Liver (tissue), 8 donors: ENCODE measurements at regions not wholly inside any gene's neighbourhood (a gene's known extent, or its start where the extent isn't known, plus 50 kb on each side); places are given as distances from the start of the nearest gene placed in this dataset.

Source experiments
- DNase-seq: peaks from one replicate; pipeline ENCODE4 v3.0.0-alpha.2; 2017; ENCODE audit warnings: low spot score
- H3K27ac ChIP-seq, 2 donors: one replicate each; pipeline ENCODE4 v1.7.0; 2013; ENCODE audit warnings: inconsistent platforms in 2 of 2, low read length in 2 of 2, control low read depth in 1 of 2, low read depth in 1 of 2, mild to moderate bottlenecking in 1 of 2
- H3K27me3 ChIP-seq, 4 donors: one replicate each; pipeline versions ENCODE4 v1.6.1 to v1.7.0; 2013; ENCODE audit warnings: low read length in 3 of 4, inconsistent platforms in 1 of 4, mild to moderate bottlenecking in 1 of 4, moderate library complexity in 1 of 4; ENCODE audit not compliant: control insufficient read depth in 4 of 4, insufficient read depth in 4 of 4
- H3K36me3 ChIP-seq, 4 donors: one replicate each; pipeline versions ENCODE4 v1.6.1 to v1.7.0; 2013; ENCODE audit warnings: low read length in 3 of 4, mild to moderate bottlenecking in 3 of 4, low read depth in 1 of 4, moderate library complexity in 1 of 4; ENCODE audit not compliant: control insufficient read depth in 4 of 4, insufficient read depth in 3 of 4
- H3K4me1 ChIP-seq, 4 donors: one replicate each; pipeline versions ENCODE4 v1.6.1 to v1.7.0; 2013; ENCODE audit warnings: low read length in 3 of 4, mild to moderate bottlenecking in 3 of 4, moderate library complexity in 1 of 4; ENCODE audit not compliant: control insufficient read depth in 4 of 4, insufficient read depth in 4 of 4
- H3K4me3 ChIP-seq, 3 donors: one replicate each; pipeline versions ENCODE4 v1.6.1 to v1.7.0; 2013; ENCODE audit warnings: low read length in 3 of 3, control low read depth in 1 of 3, low read depth in 1 of 3, mild to moderate bottlenecking in 1 of 3
- H3K9ac ChIP-seq, 2 donors: one replicate each; pipeline ENCODE4 v1.7.0; 2013; ENCODE audit warnings: low read length in 2 of 2, mild to moderate bottlenecking in 2 of 2, moderate library complexity in 2 of 2, control low read depth in 1 of 2, low read depth in 1 of 2
- H3K9me3 ChIP-seq, 4 donors: one replicate each; pipeline versions ENCODE4 v1.6.1 to v1.7.0; 2013; ENCODE audit warnings: low read length in 3 of 4; ENCODE audit not compliant: control insufficient read depth in 4 of 4
- ATF3 ChIP-seq: IDR thresholded peaks from 2 replicates; pipeline ENCODE4 v1.6.1; 2016; ENCODE audit warnings: antibody characterized with exemption
- CTCF ChIP-seq: fragments of 150-350 bp; IDR thresholded peaks from 2 replicates; pipeline ENCODE4 v1.5.1; 2017; ENCODE audit warnings: improper control_type of control experiment, low read depth, low read length; ENCODE audit not compliant: missing input control
- EGR1 ChIP-seq, 2 donors: IDR thresholded peaks; 2 replicates each; pipeline ENCODE4 v1.6.1; 2016 to 2018; ENCODE audit warnings: antibody characterized with exemption in 2 of 2, low read depth in 2 of 2
- FOXA1 ChIP-seq: IDR thresholded peaks from 2 replicates; pipeline ENCODE4 v1.6.1; 2016; ENCODE audit warnings: antibody characterized with exemption
- FOXA2 ChIP-seq: IDR thresholded peaks from 2 replicates; pipeline ENCODE4 v1.6.1; 2016; ENCODE audit warnings: antibody characterized with exemption
- GABPA ChIP-seq, 2 donors: IDR thresholded peaks in 1 of 2; conservative IDR thresholded peaks in 1 of 2; 2 replicates each; pipeline ENCODE4 v1.6.1; 2016; ENCODE audit warnings: antibody characterized with exemption in 2 of 2, mild to moderate bottlenecking in 1 of 2, moderate library complexity in 1 of 2
- HNF4A ChIP-seq, 2 donors: conservative IDR thresholded peaks; 2 replicates each; pipeline ENCODE4 v1.6.1; 2016; ENCODE audit warnings: antibody characterized with exemption in 2 of 2, mild to moderate bottlenecking in 2 of 2
- HNF4G ChIP-seq: IDR thresholded peaks from 2 replicates; pipeline ENCODE4 v1.6.1; 2016; ENCODE audit warnings: antibody characterized with exemption
- JUND ChIP-seq, 2 donors: IDR thresholded peaks; 2 replicates each; pipeline ENCODE4 v1.6.1; 2016; ENCODE audit warnings: antibody characterized with exemption in 2 of 2
- MAX ChIP-seq: IDR thresholded peaks from 2 replicates; pipeline ENCODE4 v1.6.1; 2016; ENCODE audit warnings: antibody characterized with exemption
- NR2F2 ChIP-seq: IDR thresholded peaks from 2 replicates; pipeline ENCODE4 v1.6.1; 2016; ENCODE audit warnings: antibody characterized with exemption
- RAD21 ChIP-seq, 2 donors: IDR thresholded peaks; 2 replicates each; pipeline ENCODE4 v1.6.1; 2016; ENCODE audit warnings: antibody characterized with exemption in 2 of 2, mild to moderate bottlenecking in 2 of 2
- REST ChIP-seq: IDR thresholded peaks from 2 replicates; pipeline ENCODE4 v1.6.1; 2016; ENCODE audit warnings: antibody characterized with exemption, mild to moderate bottlenecking
- RXRA ChIP-seq, 2 donors: IDR thresholded peaks; 2 replicates each; pipeline ENCODE4 v1.6.1; 2017 to 2018; ENCODE audit warnings: antibody characterized with exemption in 2 of 2, mild to moderate bottlenecking in 1 of 2
- SP1 ChIP-seq: IDR thresholded peaks from 2 replicates; pipeline ENCODE4 v1.6.1; 2018; ENCODE audit warnings: antibody characterized with exemption, mild to moderate bottlenecking
- TAF1 ChIP-seq: conservative IDR thresholded peaks from 2 replicates; pipeline ENCODE4 v1.6.1; 2016; ENCODE audit warnings: antibody characterized with exemption, mild to moderate bottlenecking
- YY1 ChIP-seq: IDR thresholded peaks from 2 replicates; pipeline ENCODE4 v1.6.1; 2016; ENCODE audit warnings: antibody characterized with exemption, mild to moderate bottlenecking
- ZBTB33 ChIP-seq: IDR thresholded peaks from 2 replicates; pipeline ENCODE4 v1.6.1; 2016; ENCODE audit warnings: antibody characterized with exemption
- WGBS: extraction: QIAGEN DNeasy Blood & Tissue Kit; methylation state at CpG from one replicate; pipeline ENCODE4 v1.1.7; 2013; 5-methylcytosine and 5-hydroxymethylcytosine counted together
- donor health status: healthy.
- donor health status: healthy.
- donor health status: healthy.
- donor health status: healthy.
- donor health status: healthy.

- Histone ChIP-seq H3K4me3 (no peak overlapping the region), H3K9ac (no peak overlapping the region), H3K27ac (no peak overlapping the region), H3K27me3 (peaks cover 0 to 3% (median 0%) of the 10 kb centered on the region in 4 donors), H3K9me3 (no peaks in the 10 kb centered on the region), H3K36me3 (no peaks in the 10 kb centered on the region), H3K4me1 (no peaks in the 10 kb centered on the region)
- 51% methylated on average over 2 of the region's 2 CpGs for WGBS
- TF ChIP-seq FOXA1 (no peak), RXRA (IDR thresholded peaks at IDR 0.05) (no peak), JUND (IDR thresholded peaks at IDR 0.05) (no peak), FOXA2 (no peak), ATF3 (no peak), EGR1 (IDR thresholded peaks at IDR 0.05; ENCODE audit: low read depth in 2 of 2) (no peak), HNF4G (no peak), HNF4A (conservative IDR thresholded peaks at IDR 0.05) (no peak), SP1 (no peak), ZBTB33 (no peak), NR2F2 (no peak), YY1 (no peak), REST (no peak), TAF1 (no peak), MAX (no peak), RAD21 (IDR thresholded peaks at IDR 0.05) (no peak), GABPA (IDR thresholded peaks at IDR 0.05 in 1 of 2, conservative IDR thresholded peaks at IDR 0.05 in 1 of 2) (no peak), CTCF (no peak)
- no peak for DNase-seq
Observed at GRCh38 chr4:18798123-18798522, 776.6 kb upstream of the LCORL start.

GRCh38 chr4:18795794-18796193 lies 774.2 kb upstream of the LCORL start:
- Histone ChIP-seq H3K9me3 (no peaks in the 10 kb centered on the region), H3K9ac (no peak overlapping the region), H3K36me3 (no peaks in the 10 kb centered on the region), H3K27me3 (no peaks in the 10 kb centered on the region), H3K4me1 (no peaks in the 10 kb centered on the region), H3K4me3 (no peak overlapping the region), H3K27ac (no peak overlapping the region)
- DNase-seq, result no peak
- no peak for TF ChIP-seq RAD21 (IDR thresholded peaks at IDR 0.05)
- no peak for TF ChIP-seq NR2F2
- 45% methylated on average over 1 of the region's 1 CpG for WGBS
